K562 (cell line): ENCODE measurements at regions not wholly inside any gene's neighbourhood (a gene's known extent, or its start where the extent isn't known, plus 50 kb on each side); places are given as distances from the start of the nearest gene placed in this dataset.

Experiments used
- DMBX1 ChIP-seq: fragments of 250-450 bp; sonication (Bioruptor Pico); IDR thresholded peaks from 2 replicates; pipeline ENCODE4 v1.8.0; 2022; ENCODE audit warnings: inconsistent platforms, mild to moderate bottlenecking, moderate library complexity, borderline replicate concordance
- DNMT1 ChIP-seq: fragments of 450-650 bp; IDR thresholded peaks from 2 replicates; pipeline ENCODE4 v1.6.1; 2016; ENCODE audit warnings: antibody characterized with exemption, mild to moderate bottlenecking
- EGR1 ChIP-seq: fragments of 450-650 bp; conservative IDR thresholded peaks from 2 replicates; pipeline ENCODE4 v1.6.1; 2017; ENCODE audit warnings: mild to moderate bottlenecking
- ELF2 ChIP-seq: fragments of 250-450 bp; sonication (Bioruptor Pico); IDR thresholded peaks from 2 replicates; pipeline ENCODE4 v1.5.0; 2021; ENCODE audit warnings: mild to moderate bottlenecking
- GTF2A2 ChIP-seq: IDR thresholded peaks from 2 replicates; pipeline ENCODE4 v1.6.1; 2016; ENCODE audit warnings: mild to moderate bottlenecking, missing genetic modification characterization, missing compliant biosample characterization
- GTF2F1 ChIP-seq: IDR thresholded peaks from 2 replicates; pipeline ENCODE4 v1.6.1; 2011; ENCODE audit warnings: low read depth, low read length, improper control_type of control experiment
- HDGF ChIP-seq: fragments of 450-650 bp; IDR thresholded peaks from 2 replicates; pipeline ENCODE4 v1.6.1; 2016
- HIVEP1 ChIP-seq: fragments of 250-450 bp; sonication (Bioruptor Pico); IDR thresholded peaks from 2 replicates; pipeline ENCODE4 v1.4.0; 2020; ENCODE audit warnings: mild to moderate bottlenecking
- HNRNPUL1 ChIP-seq: fragments of 200-400 bp; formaldehyde crosslinking; IDR thresholded peaks from 2 replicates; pipeline ENCODE4 v1.6.1; 2017; ENCODE audit warnings: low read length
- JUNB ChIP-seq: fragments of 450-650 bp; formaldehyde crosslinking; conservative IDR thresholded peaks from 2 replicates; pipeline ENCODE4 v1.4.0; 2020; ENCODE audit warnings: mild to moderate bottlenecking
- NCOA4 ChIP-seq: fragments of 450-650 bp; IDR thresholded peaks from 2 replicates; pipeline ENCODE4 v1.6.1; 2018; ENCODE audit warnings: mild to moderate bottlenecking; ENCODE audit not compliant: partially characterized antibody
- NR2C2 ChIP-seq, 2 experiments: fragments of 200-800 bp in 1 of 2; sonication (Bioruptor generic) in 1 of 2; sonication (generic) in 1 of 2; formaldehyde crosslinking in 1 of 2; IDR thresholded peaks; 2 replicates each; pipeline versions ENCODE4 v1.6.1 to v1.8.0; 2016 to 2022; ENCODE audit warnings: mild to moderate bottlenecking in 1 of 2, missing compliant biosample characterization in 1 of 2, missing genetic modification characterization in 1 of 2, missing genetic modification reagents in 1 of 2
- NR2F6 ChIP-seq: fragments of 450-650 bp; formaldehyde crosslinking; IDR thresholded peaks from 2 replicates; pipeline ENCODE4 v1.4.0; 2020; ENCODE audit warnings: mild to moderate bottlenecking
- POLR2A ChIP-seq: fragments of 450-650 bp; conservative IDR thresholded peaks from 2 replicates; pipeline ENCODE4 v1.6.1; 2016
- RCOR1 ChIP-seq, 2 experiments: IDR thresholded peaks; 2 replicates each; pipeline ENCODE4 v1.6.1; 2012; ENCODE audit warnings: low read depth in 2 of 2, low read length in 2 of 2, borderline replicate concordance in 1 of 2, improper control_type of control experiment in 1 of 2
- RHOXF2B ChIP-seq: fragments of 250-450 bp; sonication (Bioruptor Pico); conservative IDR thresholded peaks from 2 replicates; pipeline ENCODE4 v1.5.1; 2021
- SMAD2 ChIP-seq: fragments of 150-350 bp; IDR thresholded peaks from 2 replicates; pipeline ENCODE4 v1.6.1; 2014; ENCODE audit warnings: low read depth, mild to moderate bottlenecking, low read length
- SNRNP70 ChIP-seq: fragments of 200-400 bp; formaldehyde crosslinking; optimal IDR thresholded peaks from 2 replicates; pipeline ENCODE3; 2017; ENCODE audit warnings: low read depth, low read length
- STAT5A ChIP-seq: IDR thresholded peaks from 2 replicates; pipeline ENCODE4 v1.6.1; 2012; ENCODE audit warnings: low read length, inconsistent platforms, borderline replicate concordance
- ZNF695 ChIP-seq: fragments of 450-650 bp; formaldehyde crosslinking; IDR thresholded peaks from 2 replicates; pipeline ENCODE4 v1.4.0; 2020; ENCODE audit warnings: mild to moderate bottlenecking, moderate library complexity
- ZNF766 ChIP-seq: fragments of 200-800 bp; sonication (Bioruptor generic); conservative IDR thresholded peaks from 2 replicates; pipeline ENCODE4 v1.6.1; 2016; ENCODE audit warnings: missing genetic modification characterization, missing compliant biosample characterization
- TF ChIP-seq, protein P1 (sequence below): fragments of 250-450 bp; sonication (Bioruptor Pico); IDR thresholded peaks from 2 replicates; pipeline ENCODE4 v1.8.0; 2022; ENCODE audit warnings: inconsistent platforms
- TF ChIP-seq, protein P2 (sequence below): sonication (generic); formaldehyde crosslinking; IDR thresholded peaks from 2 replicates; pipeline ENCODE4 v1.8.0; 2022; ENCODE audit warnings: mild to moderate bottlenecking, low read depth, missing genetic modification reagents
- TF ChIP-seq, protein P3 (sequence below): sonication (generic); formaldehyde crosslinking; IDR thresholded peaks from 2 replicates; pipeline ENCODE4 v1.8.0; 2022; ENCODE audit warnings: mild to moderate bottlenecking, missing genetic modification reagents
- TF ChIP-seq, protein P4 (sequence below): fragments of 450-650 bp; formaldehyde crosslinking; IDR thresholded peaks from 2 replicates; pipeline ENCODE4 v1.4.0; 2020; ENCODE audit warnings: mild to moderate bottlenecking, mixed read lengths

DNA sequence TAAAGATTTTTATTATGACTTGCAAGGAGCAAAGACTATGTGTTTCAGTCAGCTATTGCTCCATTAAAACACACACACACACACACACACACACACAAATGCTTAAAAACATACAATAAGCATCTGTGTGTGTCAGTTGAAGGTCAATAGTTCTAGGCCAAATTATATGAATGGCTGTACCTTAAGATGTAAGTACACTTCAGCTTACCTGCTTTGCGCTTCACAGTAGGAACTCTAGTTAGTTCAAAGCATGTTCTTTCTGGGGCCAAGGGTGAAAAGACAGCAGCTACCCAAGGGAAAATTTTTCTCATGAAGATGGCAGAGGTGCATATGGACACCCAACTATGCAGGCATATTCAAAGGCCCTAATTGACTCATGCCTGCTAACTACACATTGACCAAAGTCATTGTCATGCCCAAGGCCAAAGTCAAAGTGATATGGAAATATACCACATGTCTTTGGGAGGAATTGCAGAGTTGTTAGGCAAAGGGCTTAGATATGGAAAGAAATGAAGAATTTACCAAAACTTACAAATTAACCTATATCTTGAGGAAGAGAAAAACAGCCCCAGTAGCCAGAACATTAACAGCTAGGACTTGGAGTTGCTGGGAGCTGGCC is 61.9 kb upstream of the BTN3A2 start (continued):
- TF ChIP-seq SNRNP70, result no peak
- TF ChIP-seq GTF2F1, result no peak
- peak; percentile 26; the same call in 1 of the 2 replicates for TF ChIP-seq ZNF766 (CRISPR knock-in tag)
- TF ChIP-seq HIVEP1 (CRISPR knock-in tag), result no peak
- TF ChIP-seq STAT5A, result no peak
- TF ChIP-seq NR2F6, result no peak
- no peak for TF ChIP-seq NR2C2 (CRISPR knock-in tag; IDR thresholded peaks at IDR 0.05)
- TF ChIP-seq NR2C2 (tag; IDR thresholded peaks at IDR 0.05), result peak; percentile 35
- no peak for TF ChIP-seq EGR1
- TF ChIP-seq, protein P1, sequence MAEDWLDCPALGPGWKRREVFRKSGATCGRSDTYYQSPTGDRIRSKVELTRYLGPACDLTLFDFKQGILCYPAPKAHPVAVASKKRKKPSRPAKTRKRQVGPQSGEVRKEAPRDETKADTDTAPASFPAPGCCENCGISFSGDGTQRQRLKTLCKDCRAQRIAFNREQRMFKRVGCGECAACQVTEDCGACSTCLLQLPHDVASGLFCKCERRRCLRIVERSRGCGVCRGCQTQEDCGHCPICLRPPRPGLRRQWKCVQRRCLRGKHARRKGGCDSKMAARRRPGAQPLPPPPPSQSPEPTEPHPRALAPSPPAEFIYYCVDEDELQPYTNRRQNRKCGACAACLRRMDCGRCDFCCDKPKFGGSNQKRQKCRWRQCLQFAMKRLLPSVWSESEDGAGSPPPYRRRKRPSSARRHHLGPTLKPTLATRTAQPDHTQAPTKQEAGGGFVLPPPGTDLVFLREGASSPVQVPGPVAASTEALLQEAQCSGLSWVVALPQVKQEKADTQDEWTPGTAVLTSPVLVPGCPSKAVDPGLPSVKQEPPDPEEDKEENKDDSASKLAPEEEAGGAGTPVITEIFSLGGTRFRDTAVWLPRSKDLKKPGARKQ, result no peak
- TF ChIP-seq, protein P2, sequence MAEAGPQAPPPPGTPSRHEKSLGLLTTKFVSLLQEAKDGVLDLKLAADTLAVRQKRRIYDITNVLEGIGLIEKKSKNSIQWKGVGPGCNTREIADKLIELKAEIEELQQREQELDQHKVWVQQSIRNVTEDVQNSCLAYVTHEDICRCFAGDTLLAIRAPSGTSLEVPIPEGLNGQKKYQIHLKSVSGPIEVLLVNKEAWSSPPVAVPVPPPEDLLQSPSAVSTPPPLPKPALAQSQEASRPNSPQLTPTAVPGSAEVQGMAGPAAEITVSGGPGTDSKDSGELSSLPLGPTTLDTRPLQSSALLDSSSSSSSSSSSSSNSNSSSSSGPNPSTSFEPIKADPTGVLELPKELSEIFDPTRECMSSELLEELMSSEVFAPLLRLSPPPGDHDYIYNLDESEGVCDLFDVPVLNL, result peak; percentile 63; the same call in 1 of the 2 replicates
- peak; percentile 46; the same call in 1 of the 2 replicates for TF ChIP-seq GTF2A2 (tag)
- TF ChIP-seq RHOXF2B, result no peak
- TF ChIP-seq HDGF, result no peak
- TF ChIP-seq RCOR1 (IDR thresholded peaks at IDR 0.05; ENCODE audit: borderline replicate concordance in 1 of 2, low read depth in 2 of 2, low read length in 2 of 2), result no peak
- no peak for TF ChIP-seq HNRNPUL1
- TF ChIP-seq DMBX1 (CRISPR knock-in tag), result peak; percentile 78
- 0 out of 2 replicates have a peak, but pooled peaks have one; percentile 12 for TF ChIP-seq ELF2 (CRISPR knock-in tag)
- 0 out of 2 replicates have a peak, but pooled peaks have one; percentile 39 for TF ChIP-seq POLR2A
- TF ChIP-seq SMAD2, result no peak
- no peak for TF ChIP-seq NCOA4
- no peak for TF ChIP-seq JUNB (CRISPR knock-in tag)
- no peak for TF ChIP-seq ZNF695
- TF ChIP-seq, protein P3, sequence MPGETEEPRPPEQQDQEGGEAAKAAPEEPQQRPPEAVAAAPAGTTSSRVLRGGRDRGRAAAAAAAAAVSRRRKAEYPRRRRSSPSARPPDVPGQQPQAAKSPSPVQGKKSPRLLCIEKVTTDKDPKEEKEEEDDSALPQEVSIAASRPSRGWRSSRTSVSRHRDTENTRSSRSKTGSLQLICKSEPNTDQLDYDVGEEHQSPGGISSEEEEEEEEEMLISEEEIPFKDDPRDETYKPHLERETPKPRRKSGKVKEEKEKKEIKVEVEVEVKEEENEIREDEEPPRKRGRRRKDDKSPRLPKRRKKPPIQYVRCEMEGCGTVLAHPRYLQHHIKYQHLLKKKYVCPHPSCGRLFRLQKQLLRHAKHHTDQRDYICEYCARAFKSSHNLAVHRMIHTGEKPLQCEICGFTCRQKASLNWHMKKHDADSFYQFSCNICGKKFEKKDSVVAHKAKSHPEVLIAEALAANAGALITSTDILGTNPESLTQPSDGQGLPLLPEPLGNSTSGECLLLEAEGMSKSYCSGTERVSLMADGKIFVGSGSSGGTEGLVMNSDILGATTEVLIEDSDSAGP (CRISPR knock-in tag), result no peak
- no peak for TF ChIP-seq DNMT1
- TF ChIP-seq, protein P4, sequence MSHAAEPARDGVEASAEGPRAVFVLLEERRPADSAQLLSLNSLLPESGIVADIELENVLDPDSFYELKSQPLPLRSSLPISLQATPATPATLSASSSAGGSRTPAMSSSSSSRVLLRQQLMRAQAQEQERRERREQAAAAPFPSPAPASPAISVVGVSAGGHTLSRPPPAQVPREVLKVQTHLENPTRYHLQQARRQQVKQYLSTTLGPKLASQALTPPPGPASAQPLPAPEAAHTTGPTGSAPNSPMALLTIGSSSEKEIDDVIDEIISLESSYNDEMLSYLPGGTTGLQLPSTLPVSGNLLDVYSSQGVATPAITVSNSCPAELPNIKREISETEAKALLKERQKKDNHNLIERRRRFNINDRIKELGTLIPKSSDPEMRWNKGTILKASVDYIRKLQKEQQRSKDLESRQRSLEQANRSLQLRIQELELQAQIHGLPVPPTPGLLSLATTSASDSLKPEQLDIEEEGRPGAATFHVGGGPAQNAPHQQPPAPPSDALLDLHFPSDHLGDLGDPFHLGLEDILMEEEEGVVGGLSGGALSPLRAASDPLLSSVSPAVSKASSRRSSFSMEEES, result no peak
